Suprapubic skin (tissue), 4 donors: ENCODE measurements at regions not wholly inside any gene's neighbourhood (a gene's known extent, or its start where the extent isn't known, plus 50 kb on each side); places are given as distances from the start of the nearest gene placed in this dataset.

ENCODE experiments used
- CTCF ChIP-seq, 2 donors: fragments of 200-600 bp in 1 of 2; fragments of 450-650 bp in 1 of 2; sonication (generic) in 1 of 2; IDR thresholded peaks; one replicate each; pipeline ENCODE4 v1.5.1; 2016 to 2019; ENCODE audit warnings: antibody characterized with exemption in 2 of 2, mild to moderate bottlenecking in 1 of 2, moderate library complexity in 1 of 2
- EP300 ChIP-seq: sonication (generic); formaldehyde crosslinking; IDR thresholded peaks from one replicate; pipeline ENCODE4 v1.6.1; 2017; ENCODE audit warnings: antibody characterized with exemption
- POLR2A ChIP-seq, 2 donors: fragments of 450-650 bp; IDR thresholded peaks; one replicate each; pipeline ENCODE4 v1.6.1; 2017; ENCODE audit warnings: antibody characterized with exemption in 2 of 2, mild to moderate bottlenecking in 2 of 2, moderate library complexity in 2 of 2
- POLR2AphosphoS5 ChIP-seq, 3 donors: sonication (generic); formaldehyde crosslinking; IDR thresholded peaks; one replicate each; pipeline ENCODE4 v1.6.1; 2017; ENCODE audit warnings: antibody characterized with exemption in 3 of 3

- TF ChIP-seq CTCF (IDR thresholded peaks at IDR 0.05), result no peak
- TF ChIP-seq POLR2AphosphoS5 (IDR thresholded peaks at IDR 0.05), result no peak
- TF ChIP-seq EP300, result no peak
- no peak for TF ChIP-seq POLR2A (IDR thresholded peaks at IDR 0.05)
Measured at GRCh38 chr1:68782890-68783289, 286.0 kb upstream of the DEPDC1 start.
